HG03060 (cell line): ENCODE measurements at regions not wholly inside any gene's neighbourhood (a gene's known extent, or its start where the extent isn't known, plus 50 kb on each side); places are given as distances from the start of the nearest gene placed in this dataset.
"Not testable (repeated sequence)": the region's sequence is repeated elsewhere in the genome, so short reads cannot be mapped to it uniquely, and the experiment has no call there.

ENCODE experiments used
- ATAC-seq: cut with Tn5 transposase; IDR thresholded peaks from one replicate; pipeline ENCODE4 v1.9.1; 2021; ENCODE audit warnings: low read depth, moderate number of reproducible peaks; ENCODE audit not compliant: unreplicated experiment

DNA sequence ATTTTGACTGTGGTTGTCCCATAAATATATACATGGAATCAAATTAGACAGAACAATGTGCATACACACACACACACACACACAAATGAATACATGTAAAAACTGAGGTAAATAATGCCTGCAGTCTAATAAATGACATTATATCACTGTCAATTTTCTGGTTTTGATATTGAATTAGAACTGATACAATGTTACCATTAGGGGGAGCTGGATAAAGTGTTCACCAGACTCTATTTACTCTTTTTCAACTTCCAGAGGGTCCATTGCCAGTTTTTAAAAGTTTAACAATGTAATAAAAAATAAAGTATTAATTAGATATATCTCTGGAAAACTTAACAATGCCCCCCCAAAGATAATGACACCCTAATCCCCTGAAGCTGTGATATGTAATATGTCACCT, 1666.8 kb upstream of the TMEFF2 start:
- ATAC-seq = no peak

- no peak for ATAC-seq
Observed at GRCh38 chr2:193847991-193848390, 1653.3 kb upstream of the TMEFF2 start.

GRCh38 chr2:193847130-193847529, 1652.4 kb upstream of the TMEFF2 start:
- ATAC-seq = no peak

- no peak for ATAC-seq
Observed at GRCh38 chr2:193845604-193846003, 1650.9 kb upstream of the TMEFF2 start.

- no peak for ATAC-seq
Observed at GRCh38 chr2:193843675-193844074, 1648.9 kb upstream of the TMEFF2 start.

DNA sequence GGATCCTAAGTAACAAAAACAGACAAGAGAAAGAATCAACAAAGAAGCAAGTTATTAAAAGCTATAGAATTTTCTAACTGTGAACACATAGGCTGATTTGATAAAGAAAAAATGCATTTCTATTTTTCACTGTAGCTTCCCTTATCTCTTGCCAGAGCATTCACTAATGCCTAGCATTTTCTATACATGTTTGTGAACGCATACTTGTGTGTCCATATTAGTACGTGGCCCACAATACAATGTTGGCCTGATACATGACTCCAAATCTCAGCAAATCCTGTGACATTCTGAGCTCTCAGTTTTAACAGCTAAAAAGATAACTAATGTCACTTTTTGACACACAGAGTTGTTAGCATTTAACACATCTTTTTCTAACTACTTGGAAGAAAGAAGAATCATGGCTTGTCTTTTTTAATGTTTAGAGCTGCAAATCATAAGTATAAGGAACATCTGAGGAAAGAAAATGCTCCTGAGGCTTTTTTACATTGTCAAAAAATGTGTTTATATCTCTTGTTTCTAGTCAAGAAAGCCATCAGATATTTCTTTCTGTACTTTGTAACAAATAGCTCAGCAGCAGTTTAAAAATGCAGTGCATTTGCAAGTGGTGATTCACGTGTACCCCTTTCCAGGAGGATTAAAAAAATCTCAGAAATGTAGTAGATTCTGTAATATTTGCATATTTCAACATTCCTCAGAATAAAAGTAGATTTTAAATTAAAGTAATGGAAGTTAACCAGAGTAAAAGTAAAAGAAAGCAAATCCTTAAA, 1646.8 kb upstream of the TMEFF2 start:
- no peak for ATAC-seq

GRCh38 chr2:193837111-193837738, 1642.5 kb upstream of the TMEFF2 start:
- no peak for ATAC-seq

GRCh38 chr2:193836424-193837006, 1641.8 kb upstream of the TMEFF2 start:
- ATAC-seq = not testable (repeated sequence)

GRCh38 chr2:193833895-193834294, 1639.2 kb upstream of the TMEFF2 start:
- ATAC-seq = not testable (repeated sequence)

DNA sequence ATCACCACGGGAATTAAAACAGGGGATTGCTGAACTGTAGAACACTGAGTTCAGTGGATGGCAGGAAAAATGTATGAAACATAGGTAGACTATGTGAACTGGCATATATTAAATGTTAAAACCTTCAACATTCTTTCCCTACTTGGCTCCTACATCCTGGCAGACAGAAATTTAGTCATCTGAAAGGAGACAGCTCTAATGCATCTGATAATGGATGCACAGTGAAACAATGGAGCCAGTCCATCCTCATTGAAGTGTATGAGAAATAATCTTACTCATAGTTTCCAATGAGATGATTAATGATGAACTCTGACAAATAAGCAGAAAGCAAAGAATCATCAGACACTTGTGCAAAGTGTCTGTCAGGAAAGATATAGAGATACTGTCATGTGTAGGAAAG, 1629.7 kb upstream of the TMEFF2 start:
- no peak for ATAC-seq

- ATAC-seq = no peak
Observed at GRCh38 chr2:193818801-193819499, 1624.2 kb upstream of the TMEFF2 start.

- ATAC-seq = no peak
Observed at GRCh38 chr2:193816008-193816407, 1621.3 kb upstream of the TMEFF2 start.

DNA sequence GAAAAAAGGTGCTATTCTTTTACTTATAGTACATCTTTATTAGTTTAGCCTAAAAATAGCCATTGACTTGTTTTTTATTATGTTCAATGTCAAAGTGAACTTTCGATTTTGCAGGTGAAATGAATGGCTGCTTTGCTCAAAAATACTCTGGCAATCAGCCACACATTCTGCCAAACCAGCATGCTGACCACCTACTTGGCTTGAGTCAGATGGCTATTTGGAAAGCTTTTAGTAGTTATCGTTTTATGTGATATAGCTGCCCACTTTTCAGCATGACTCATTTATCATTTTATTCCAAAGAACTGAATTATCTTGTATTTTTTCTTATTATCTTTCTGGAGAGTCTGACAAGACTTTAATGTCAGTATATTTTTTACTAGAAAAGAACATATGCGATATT, 1615.8 kb upstream of the TMEFF2 start:
- ATAC-seq = no peak

DNA sequence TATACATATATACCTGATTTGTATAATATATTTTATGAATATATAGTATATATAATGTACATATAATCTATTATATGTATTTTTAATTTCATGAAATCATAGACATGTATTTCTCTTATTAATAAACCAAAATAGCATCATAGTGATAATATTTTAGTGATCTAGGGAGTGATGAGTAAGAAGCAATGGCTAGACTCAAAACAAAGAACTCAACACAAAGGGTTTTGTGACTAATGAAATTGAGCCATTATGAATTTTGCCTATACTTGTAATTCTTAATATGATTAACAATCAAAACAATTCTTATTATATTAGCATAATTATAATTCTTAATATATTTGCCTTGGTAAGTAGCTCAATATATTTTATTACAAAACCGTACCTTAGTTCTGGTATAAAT, 1614.1 kb upstream of the TMEFF2 start:
- no peak for ATAC-seq

DNA sequence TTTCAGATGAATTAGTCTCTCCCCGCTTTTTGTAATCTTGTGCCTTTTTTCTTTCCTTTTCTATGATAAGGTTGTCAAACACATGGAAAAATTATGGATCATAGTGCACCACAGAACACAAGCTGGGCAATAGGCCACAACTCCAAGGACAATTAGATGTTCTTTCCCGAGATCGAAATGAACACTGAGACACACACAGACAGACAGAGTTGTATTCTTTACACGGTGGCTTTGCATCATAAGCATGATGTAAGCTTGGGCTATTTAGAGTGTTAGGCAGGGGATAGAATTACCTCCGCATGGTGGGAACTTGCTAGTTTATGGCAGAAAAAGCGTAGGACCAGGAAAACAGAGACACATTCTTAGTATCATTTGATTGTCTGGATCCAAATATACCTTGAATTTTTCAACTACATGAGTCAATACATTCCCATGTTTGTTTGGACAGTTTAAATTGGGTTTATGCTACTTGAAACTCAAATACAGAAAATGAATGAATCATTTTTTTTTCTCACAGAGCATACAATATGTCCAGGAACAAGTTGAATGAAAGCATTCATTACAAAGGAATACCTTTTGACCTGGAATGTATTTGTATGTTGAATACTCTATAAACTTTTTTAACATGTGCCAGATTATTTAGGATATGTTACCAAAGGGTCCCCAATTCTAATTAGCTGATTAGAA, 1611.5 kb upstream of the TMEFF2 start:
- no peak for ATAC-seq

DNA sequence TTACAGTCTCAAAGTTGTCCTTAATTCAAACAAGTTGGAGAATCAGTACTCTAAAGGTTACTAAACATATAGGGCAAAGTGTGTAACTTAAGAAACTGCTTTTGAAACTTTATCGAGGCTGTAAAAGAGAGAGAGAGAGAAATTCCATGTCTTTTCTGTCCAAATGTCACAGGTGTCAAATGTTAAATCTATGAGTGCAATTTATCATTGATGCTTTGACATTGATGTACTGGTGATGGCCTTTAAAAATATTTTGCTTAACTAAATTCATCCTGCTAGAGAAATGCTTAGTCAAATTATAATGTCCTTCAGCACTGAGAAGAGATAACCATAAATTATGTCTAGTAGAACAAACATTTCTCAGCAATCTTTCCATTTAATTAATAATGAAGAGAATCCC, 1602.1 kb upstream of the TMEFF2 start:
- no peak for ATAC-seq

GRCh38 chr2:193793914-193794313, 1599.2 kb upstream of the TMEFF2 start:
- ATAC-seq = no peak

DNA sequence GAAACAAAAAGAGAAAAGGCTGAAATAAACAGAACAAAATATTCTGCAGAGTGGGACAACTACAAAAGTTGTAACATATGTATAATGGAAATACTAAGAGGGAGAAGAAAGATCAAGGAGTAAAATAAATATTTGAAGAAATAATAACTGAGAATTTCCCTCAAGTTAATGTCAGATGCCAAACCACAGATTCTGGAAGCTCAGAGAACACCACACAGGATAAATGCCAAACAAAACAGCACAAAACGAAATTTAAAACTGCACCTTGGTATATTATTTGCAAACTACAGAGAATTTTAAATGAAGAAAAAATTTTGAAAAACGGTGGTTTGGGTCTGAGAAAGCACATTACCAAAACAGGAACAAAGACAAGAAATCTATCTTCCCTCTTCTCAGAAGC, 1588.9 kb upstream of the TMEFF2 start:
- ATAC-seq = no peak

DNA sequence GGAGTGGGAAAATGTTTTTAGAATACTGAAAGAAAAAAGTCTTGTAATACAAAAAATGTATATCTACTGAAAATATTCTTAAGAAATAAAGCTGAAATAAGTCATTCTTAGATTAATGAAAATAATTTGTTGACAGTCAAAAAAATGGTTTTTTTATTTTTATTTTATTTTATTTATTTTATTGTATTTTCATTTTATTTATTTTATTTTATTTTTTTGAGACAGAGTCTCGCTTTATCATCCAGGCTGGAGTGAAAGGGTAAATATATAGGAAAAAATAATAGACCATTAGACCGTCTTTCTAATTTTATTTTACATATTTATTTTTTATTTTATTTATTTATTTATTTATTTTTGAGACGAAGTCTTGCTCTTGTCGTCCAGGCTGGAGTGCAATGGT, 1583.6 kb upstream of the TMEFF2 start:
- ATAC-seq = no peak

DNA sequence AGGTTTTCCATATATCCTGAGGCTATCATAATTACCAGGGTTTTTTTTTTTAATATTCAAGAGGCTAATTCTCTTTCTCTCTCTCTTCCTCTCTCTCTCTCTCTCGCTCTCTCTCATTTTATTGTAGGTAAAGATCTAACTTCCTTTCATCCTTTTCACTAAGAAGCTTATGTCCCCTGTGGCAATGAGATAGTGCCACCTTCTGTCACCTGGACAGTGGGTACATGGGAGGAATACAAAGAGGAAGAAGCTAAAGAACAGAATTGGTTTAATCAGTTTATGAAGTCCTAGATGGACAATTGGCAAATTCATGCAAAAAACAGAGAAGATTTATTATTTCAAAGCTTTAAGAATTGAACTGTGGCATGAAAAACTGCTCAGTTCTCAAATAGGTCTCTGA, 1582.3 kb upstream of the TMEFF2 start:
- no peak for ATAC-seq

GRCh38 chr2:193774166-193774565, 1579.4 kb upstream of the TMEFF2 start:
- no peak for ATAC-seq
